ENCODE measurements at regions not wholly inside any gene's neighbourhood (a gene's known extent, or its start where the extent isn't known, plus 50 kb on each side); places are given as distances from the start of the nearest gene placed in this dataset.

GRCh38 chr1:219520241-219520640, 92.7 kb downstream of the ZC3H11B start:
- H3K36me3 ChIP-seq (ENCODE audit: control insufficient read depth in 2 of 2, extremely low read depth in 1 of 2, insufficient read depth in 2 of 2, low read length in 2 of 2), result no peaks in the 10 kb centered on the region
- no peaks in the 10 kb centered on the region for H3K9me3 ChIP-seq (ENCODE audit: control insufficient read depth, low read depth, low read length)
- H3K27me3 ChIP-seq (ENCODE audit: control insufficient read depth, extremely low read depth, insufficient read depth, low read length), result no peaks in the 10 kb centered on the region
- no peaks in the 10 kb centered on the region for H3K79me2 ChIP-seq (ENCODE audit: control insufficient read depth, insufficient read depth, low read length)
- H4K20me1 ChIP-seq (ENCODE audit: control insufficient read depth, extremely low read depth, insufficient read depth, low read length), result no peaks in the 10 kb centered on the region
- no peak overlapping the region for H3K9ac ChIP-seq (ENCODE audit: control insufficient read depth, extremely low read depth, insufficient read depth, low read length)
- DNase-seq (ENCODE audit: low read depth, low spot score), result no peak
- dilution Hi-C loops (cut with MboI; ENCODE audit: extremely low pct_ligation_motif_present, low sequenced_read_pairs), result no loop called here
- no peaks in the 10 kb centered on the region for H3K9me1 ChIP-seq (ENCODE audit: control insufficient read depth, extremely low read depth, insufficient read depth, low read length)
- no peak overlapping the region for H3K4me3 ChIP-seq (ENCODE audit: control insufficient read depth in 2 of 3, extremely low read depth in 1 of 3, insufficient read depth in 2 of 3, low read depth in 1 of 3, low read length in 3 of 3)
- FAIRE-seq, result no peak
- H3K27ac ChIP-seq (ENCODE audit: control insufficient read depth, insufficient read depth, low read length), result no peak overlapping the region
- H3K4me1 ChIP-seq (ENCODE audit: control insufficient read depth, extremely low read depth, insufficient read depth, low read length), result peaks cover 2% of the 10 kb centered on the region
- no peak overlapping the region for H3K4me2 ChIP-seq (ENCODE audit: control insufficient read depth, extremely low read depth, insufficient read depth, low read depth, low read length)
- no peak for TF ChIP-seq CTCF (optimal IDR thresholded peaks at IDR 0.05 in 1 of 3, IDR thresholded peaks at IDR 0.05 in 1 of 3, conservative IDR thresholded peaks at IDR 0.05 in 1 of 3; ENCODE audit: extremely low read depth in 1 of 3, insufficient read depth in 2 of 3, low read length in 3 of 3)
- no peak for TF ChIP-seq EZH2 (IDR thresholded peaks at IDR 0.05; ENCODE audit: low read length)
- no peak overlapping the region for H2AFZ ChIP-seq (ENCODE audit: control insufficient read depth, low read length)

- H3K36me3 ChIP-seq (ENCODE audit: control insufficient read depth in 2 of 2, extremely low read depth in 1 of 2, insufficient read depth in 2 of 2, low read length in 2 of 2), result no peaks in the 10 kb centered on the region
- H4K20me1 ChIP-seq (ENCODE audit: control insufficient read depth, extremely low read depth, insufficient read depth, low read length), result no peaks in the 10 kb centered on the region
- H3K4me1 ChIP-seq (ENCODE audit: control insufficient read depth, extremely low read depth, insufficient read depth, low read length), result peaks cover 2% of the 10 kb centered on the region
- H2AFZ ChIP-seq (ENCODE audit: control insufficient read depth, low read length), result no peak overlapping the region
- no peak overlapping the region for H3K4me2 ChIP-seq (ENCODE audit: control insufficient read depth, extremely low read depth, insufficient read depth, low read depth, low read length)
- H3K9me3 ChIP-seq (ENCODE audit: control insufficient read depth, low read depth, low read length), result no peaks in the 10 kb centered on the region
- dilution Hi-C loops (cut with MboI; ENCODE audit: extremely low pct_ligation_motif_present, low sequenced_read_pairs), result no loop called here
- DNase-seq (ENCODE audit: low read depth, low spot score), result no peak
- no peaks in the 10 kb centered on the region for H3K27me3 ChIP-seq (ENCODE audit: control insufficient read depth, extremely low read depth, insufficient read depth, low read length)
- H3K9me1 ChIP-seq (ENCODE audit: control insufficient read depth, extremely low read depth, insufficient read depth, low read length), result no peaks in the 10 kb centered on the region
- TF ChIP-seq EZH2 (IDR thresholded peaks at IDR 0.05; ENCODE audit: low read length) (no peak), CTCF (optimal IDR thresholded peaks at IDR 0.05 in 1 of 3, IDR thresholded peaks at IDR 0.05 in 1 of 3, conservative IDR thresholded peaks at IDR 0.05 in 1 of 3; ENCODE audit: extremely low read depth in 1 of 3, insufficient read depth in 2 of 3, low read length in 3 of 3) (no peak)
- H3K4me3 ChIP-seq (ENCODE audit: control insufficient read depth in 2 of 3, extremely low read depth in 1 of 3, insufficient read depth in 2 of 3, low read depth in 1 of 3, low read length in 3 of 3), result no peak overlapping the region
- no peak overlapping the region for H3K27ac ChIP-seq (ENCODE audit: control insufficient read depth, insufficient read depth, low read length)
- H3K79me2 ChIP-seq (ENCODE audit: control insufficient read depth, insufficient read depth, low read length), result no peaks in the 10 kb centered on the region
- no peak for FAIRE-seq
- no peak overlapping the region for H3K9ac ChIP-seq (ENCODE audit: control insufficient read depth, extremely low read depth, insufficient read depth, low read length)
Measured at GRCh38 chr1:219518907-219519248, 94.0 kb downstream of the ZC3H11B start.
